Amniotic epithelial cell (primary cell): ENCODE measurements at regions not wholly inside any gene's neighbourhood (a gene's known extent, or its start where the extent isn't known, plus 50 kb on each side); places are given as distances from the start of the nearest gene placed in this dataset.
A peak's percentile ranks its signal among the peaks of the same experiment; 100 is the strongest.

Experiments
- DNase-seq: peaks from one replicate; pipeline ENCODE4 v3.0.0-alpha.2; 2010; ENCODE audit warnings: low read depth

- DNase-seq, result peak; percentile 69
These were observed 223.0 kb upstream of the CDIN1 start for GRCh38 chr15:36356466-36356865.

- DNase-seq, result peak; percentile 94
These were observed 222.3 kb upstream of the CDIN1 start for GRCh38 chr15:36356978-36357601.

- DNase-seq, result peak; percentile 87
These were observed 221.3 kb upstream of the CDIN1 start for GRCh38 chr15:36358094-36358493.

GRCh38 chr15:36358523-36358922 is 220.9 kb upstream of the CDIN1 start:
- DNase-seq, result peak; percentile 65

- DNase-seq, result no peak
These were observed 220.1 kb upstream of the CDIN1 start for GRCh38 chr15:36359286-36359685.

- peak; percentile 37 for DNase-seq
These were observed 218.0 kb upstream of the CDIN1 start for GRCh38 chr15:36361351-36361870.

GRCh38 chr15:36362509-36362915 is 216.9 kb upstream of the CDIN1 start:
- peak; percentile 45 for DNase-seq

- DNase-seq, result peak; percentile 24
These were observed 216.1 kb upstream of the CDIN1 start for GRCh38 chr15:36363335-36363734.

- DNase-seq, result no peak
These were observed 215.0 kb upstream of the CDIN1 start for GRCh38 chr15:36364377-36364776.

- DNase-seq, result peak; percentile 42
These were observed 213.5 kb upstream of the CDIN1 start for GRCh38 chr15:36365963-36366362.

- DNase-seq, result no peak
These were observed 209.2 kb upstream of the CDIN1 start for GRCh38 chr15:36370051-36370730.

- peak; percentile 63 for DNase-seq
These were observed 208.7 kb upstream of the CDIN1 start for GRCh38 chr15:36370731-36371112.

- no peak for DNase-seq
These were observed 207.9 kb upstream of the CDIN1 start for GRCh38 chr15:36371509-36371908.

- no peak for DNase-seq
These were observed 206.5 kb upstream of the CDIN1 start for GRCh38 chr15:36372968-36373367.

GRCh38 chr15:36373550-36373949 is 205.9 kb upstream of the CDIN1 start:
- DNase-seq, result peak; percentile 79

GRCh38 chr15:36389107-36389506 is 190.3 kb upstream of the CDIN1 start:
- DNase-seq, result no peak

GRCh38 chr15:36390491-36390890 is 188.9 kb upstream of the CDIN1 start:
- no peak for DNase-seq

GRCh38 chr15:36392676-36393266 is 186.7 kb upstream of the CDIN1 start:
- peak; percentile 23 for DNase-seq

- DNase-seq, result no peak
These were observed 181.2 kb upstream of the CDIN1 start for GRCh38 chr15:36398212-36398611.

GRCh38 chr15:36399276-36399675 is 180.2 kb upstream of the CDIN1 start:
- no peak for DNase-seq

GRCh38 chr15:36400936-36401585 is 178.4 kb upstream of the CDIN1 start:
- DNase-seq, result peak; percentile 66

- DNase-seq, result peak; percentile 7
These were observed 177.8 kb upstream of the CDIN1 start for GRCh38 chr15:36401586-36401966.

GRCh38 chr15:36403351-36403750 is 176.1 kb upstream of the CDIN1 start:
- DNase-seq, result no peak
